Inflammatory macrophage (primary cell): ENCODE measurements at regions not wholly inside any gene's neighbourhood (a gene's known extent, or its start where the extent isn't known, plus 50 kb on each side); places are given as distances from the start of the nearest gene placed in this dataset.
"Not testable (repeated sequence)": the region's sequence is repeated elsewhere in the genome, so short reads cannot be mapped to it uniquely, and the experiment has no call there.

Experiments used
- DNase-seq, 2 donors: peaks; one replicate each; pipeline ENCODE4 v3.0.0-alpha.2; 2020 to 2022

GRCh38 chr1:99062192-99062591 is 57.5 kb upstream of the PLPPR5 start:
- no peak for DNase-seq

DNA sequence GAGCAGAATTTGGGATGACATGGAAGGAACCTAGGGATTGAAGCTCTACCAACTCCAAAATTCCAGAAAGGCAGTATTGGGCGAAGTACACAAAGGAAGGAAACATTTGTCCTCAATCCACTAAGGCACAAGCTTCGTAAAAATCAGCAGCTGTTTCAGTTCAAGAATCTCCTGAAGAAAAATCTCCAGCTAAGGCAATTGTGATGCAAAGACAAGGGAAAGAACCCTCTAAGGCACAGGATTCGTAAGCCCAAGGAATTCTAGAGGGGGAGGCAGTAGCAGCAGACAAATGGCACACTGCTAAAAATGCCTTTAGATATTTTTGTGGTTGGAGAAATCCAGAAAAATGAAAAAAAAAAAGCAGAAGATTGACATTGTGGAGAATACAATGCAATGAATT is 64.5 kb upstream of the PLPPR5 start:
- DNase-seq = no peak

DNA sequence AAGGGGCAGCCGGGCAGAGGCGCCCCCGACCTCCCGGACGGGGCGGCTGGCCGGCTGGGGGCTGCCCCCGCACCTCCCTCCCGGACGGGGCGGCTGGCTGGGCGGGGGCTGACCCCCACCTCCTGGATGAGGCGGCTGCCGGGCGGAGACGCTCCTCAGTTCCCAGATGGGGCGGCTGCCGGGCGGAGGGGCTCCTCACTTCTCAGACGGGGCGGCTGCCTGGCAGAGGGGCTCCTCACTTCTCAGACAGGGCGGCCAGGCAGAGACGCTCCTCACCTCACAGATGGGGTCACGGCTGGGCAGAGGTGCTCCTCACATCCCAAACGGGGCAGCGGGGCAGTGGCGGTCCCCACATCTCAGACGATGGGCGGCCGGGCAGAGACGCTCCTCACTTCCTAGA is 73.9 kb upstream of the PLPPR5 start:
- DNase-seq = not testable (repeated sequence)

DNA sequence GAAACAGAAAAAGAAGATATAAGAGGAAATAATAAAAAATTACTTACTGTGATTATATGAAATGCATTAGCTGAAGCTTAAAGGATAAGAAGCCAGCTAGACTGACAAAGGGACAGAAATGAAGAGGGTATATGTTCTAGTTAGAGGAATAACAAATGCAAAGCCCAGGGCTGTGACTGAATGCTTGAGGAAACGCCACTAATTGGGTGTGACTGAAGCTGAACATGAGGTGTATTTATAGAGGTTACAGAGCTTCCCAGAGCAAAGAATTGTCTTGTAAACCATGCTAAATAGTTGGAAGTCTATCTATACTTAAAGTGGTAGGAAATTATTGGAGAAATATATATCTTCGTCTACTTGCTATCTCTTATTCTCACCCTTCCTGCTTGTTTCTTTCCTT is 77.7 kb upstream of the PLPPR5 start:
- no peak for DNase-seq

- no peak for DNase-seq
Measured at GRCh38 chr1:99083338-99083737, 78.7 kb upstream of the PLPPR5 start.

DNA sequence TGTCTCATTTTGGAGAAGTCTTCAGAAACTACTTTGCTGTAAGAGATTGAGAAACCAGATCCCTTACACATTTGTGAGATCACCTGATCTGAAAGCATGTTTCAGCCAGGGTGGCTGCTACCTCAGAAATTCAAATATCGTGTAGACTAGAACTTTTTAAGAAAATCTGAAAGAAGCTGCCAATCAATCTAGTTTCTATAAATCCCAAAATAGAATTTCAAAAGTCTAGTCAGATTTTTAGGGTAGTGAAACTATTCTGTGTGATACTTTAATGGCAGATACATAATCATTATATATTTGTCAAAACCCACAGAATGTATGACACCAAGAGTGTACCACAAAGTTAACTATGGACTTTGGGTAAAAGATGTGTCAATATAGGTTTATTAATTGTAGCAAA is 79.9 kb upstream of the PLPPR5 start:
- no peak for DNase-seq

GRCh38 chr1:99086057-99086456 is 81.4 kb upstream of the PLPPR5 start:
- DNase-seq = no peak

- no peak for DNase-seq
Measured at GRCh38 chr1:99098589-99098988, 93.9 kb upstream of the PLPPR5 start.

DNA sequence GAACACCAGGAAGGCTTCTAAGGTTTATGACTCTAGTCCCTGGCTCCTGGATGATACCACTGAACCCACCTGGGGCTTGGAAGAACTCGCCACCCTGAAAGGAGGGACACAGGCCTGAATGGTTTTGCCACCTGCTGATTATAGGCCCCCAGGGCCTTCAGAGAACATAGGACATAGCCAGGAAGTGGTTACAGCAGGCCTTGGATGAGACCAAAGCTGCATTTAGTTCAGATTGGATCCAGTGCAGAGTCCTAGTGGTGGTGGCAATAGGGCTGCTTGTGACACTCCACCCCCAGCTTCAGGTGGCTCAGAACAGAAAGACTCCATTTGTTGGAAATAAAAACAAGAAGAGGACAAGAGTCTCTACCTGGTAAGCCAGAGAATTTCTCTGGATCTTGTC is 101.6 kb upstream of the PLPPR5 start:
- DNase-seq = no peak

DNA sequence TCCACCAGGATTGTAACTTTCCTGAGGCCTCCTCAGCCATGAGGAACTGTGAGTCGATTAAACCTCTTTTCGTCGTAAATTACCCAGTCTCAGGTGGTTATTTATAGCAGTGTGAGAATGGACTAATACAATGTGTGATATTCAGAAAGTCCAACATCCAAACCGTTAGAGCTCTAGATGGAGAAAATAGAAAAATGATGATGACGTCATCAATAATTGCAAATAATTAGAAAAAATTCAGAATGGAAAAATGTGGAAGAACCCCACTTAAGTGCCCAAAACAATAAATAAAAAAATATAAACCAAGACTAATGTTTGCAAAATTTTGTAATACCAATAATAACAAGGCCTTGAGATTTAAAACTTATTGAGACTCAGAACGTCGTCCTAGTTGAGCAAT is 103.0 kb upstream of the PLPPR5 start:
- no peak for DNase-seq

- no peak for DNase-seq
Measured at GRCh38 chr1:99110140-99111041, 105.7 kb upstream of the PLPPR5 start.

- no peak for DNase-seq
Measured at GRCh38 chr1:99115231-99115630, 110.6 kb upstream of the PLPPR5 start.

- no peak for DNase-seq
Measured at GRCh38 chr1:99119188-99119587, 114.5 kb upstream of the PLPPR5 start.

GRCh38 chr1:99122039-99122438 is 117.4 kb upstream of the PLPPR5 start:
- DNase-seq = no peak

DNA sequence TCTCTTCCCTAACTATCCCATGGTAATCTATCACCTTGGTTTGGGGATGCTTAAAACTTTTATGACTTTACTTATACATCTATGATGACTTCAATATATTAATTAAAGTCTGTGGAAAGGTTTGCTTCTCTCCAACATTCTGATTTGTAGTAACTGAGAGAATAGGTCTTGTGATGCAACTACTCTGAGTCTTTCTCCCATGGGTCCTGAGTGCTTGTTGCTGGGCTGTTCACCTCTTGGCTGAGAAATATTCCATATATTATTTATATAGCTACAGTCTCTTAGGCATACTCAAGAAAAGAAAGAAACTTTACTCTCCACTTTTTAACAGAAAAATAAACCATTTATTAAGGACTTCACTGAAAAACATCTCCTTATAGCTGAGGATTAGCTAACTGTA is 119.3 kb upstream of the PLPPR5 start:
- DNase-seq = no peak

DNA sequence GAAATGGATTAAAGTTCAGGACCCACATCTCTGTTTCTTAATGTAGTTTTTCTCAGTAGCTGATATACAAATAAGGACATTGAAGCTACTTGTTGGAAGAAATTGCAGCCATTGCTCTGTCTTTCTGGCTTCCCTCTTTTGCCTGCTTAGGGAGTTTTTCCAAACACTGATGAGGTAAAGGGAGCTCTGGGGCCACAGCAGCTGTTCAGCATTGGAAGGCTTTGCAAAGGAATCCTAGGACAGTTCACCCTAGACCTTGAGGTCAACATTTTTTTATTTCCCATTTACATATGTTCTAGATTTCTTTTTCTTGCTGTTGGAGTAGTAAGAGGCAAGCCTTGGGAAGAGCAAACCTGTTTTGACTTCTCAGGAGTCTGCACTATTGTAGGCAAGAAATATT is 126.9 kb upstream of the PLPPR5 start:
- DNase-seq = no peak

GRCh38 chr1:99133756-99134500 is 129.3 kb upstream of the PLPPR5 start:
- DNase-seq = no peak

GRCh38 chr1:99137554-99138206 is 126.6 kb upstream of the PLPPR4 start:
- DNase-seq = no peak

- DNase-seq = no peak
Measured at GRCh38 chr1:99139876-99140275, 124.4 kb upstream of the PLPPR4 start.

DNA sequence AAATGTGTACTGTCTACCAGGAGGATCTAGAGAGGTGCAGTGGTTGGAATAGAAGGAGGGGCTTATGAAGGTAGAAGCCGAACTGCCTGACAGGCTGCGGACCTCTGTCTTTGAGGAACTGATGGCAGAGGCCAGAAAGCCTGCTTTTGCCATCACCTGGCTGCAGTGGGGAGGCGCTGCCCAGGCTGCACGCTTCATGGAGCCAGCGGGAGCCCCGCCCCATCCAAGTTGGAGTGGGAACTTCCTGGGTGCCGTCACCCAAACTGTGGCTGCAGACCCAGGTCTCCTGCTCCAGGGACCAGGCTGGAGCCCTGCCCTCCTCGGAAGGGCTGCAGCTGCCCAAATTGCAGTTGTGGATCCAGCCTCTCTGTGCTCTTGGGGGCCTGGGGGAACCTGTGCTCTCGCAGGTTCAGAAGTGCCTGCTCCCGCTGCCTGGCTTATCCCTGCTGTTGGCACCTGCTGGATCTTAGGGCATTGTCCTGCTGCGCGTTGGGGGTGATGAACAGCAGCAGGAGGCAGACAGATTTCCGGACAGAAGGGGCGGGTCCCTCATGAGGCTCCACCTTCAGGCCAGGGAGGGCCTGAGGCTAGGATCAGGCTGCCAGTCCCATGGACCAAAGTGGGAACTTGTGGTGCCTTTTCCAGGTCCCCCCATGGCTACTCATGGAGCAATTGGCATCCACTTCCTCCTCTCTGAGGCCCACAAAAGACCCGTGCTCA is 118.0 kb upstream of the PLPPR4 start:
- no peak for DNase-seq

DNA sequence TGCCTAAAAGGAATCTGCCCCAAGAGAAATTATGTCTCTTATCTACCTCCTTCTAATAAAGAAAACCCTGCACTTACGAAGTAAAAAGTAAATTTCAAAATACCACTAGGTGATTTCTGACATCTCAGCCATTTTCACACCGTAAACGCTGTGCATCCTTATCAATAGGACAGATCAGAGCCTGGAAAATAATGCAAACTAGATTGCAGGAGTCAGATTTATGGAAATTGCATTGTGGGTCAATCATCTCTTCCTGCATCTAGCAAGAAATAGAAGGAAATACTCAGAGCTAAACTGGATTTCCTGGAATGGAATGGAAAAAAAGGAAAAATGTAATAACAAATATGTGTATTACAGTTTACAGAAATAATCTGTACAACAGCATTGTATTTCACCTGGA is 114.3 kb upstream of the PLPPR4 start:
- DNase-seq = no peak

- DNase-seq = no peak
Measured at GRCh38 chr1:99152132-99152531, 112.2 kb upstream of the PLPPR4 start.

GRCh38 chr1:99163671-99164070 is 100.6 kb upstream of the PLPPR4 start:
- no peak for DNase-seq
